ENCODE measurements at regions not wholly inside any gene's neighbourhood (a gene's known extent, or its start where the extent isn't known, plus 50 kb on each side); places are given as distances from the start of the nearest gene placed in this dataset.

- TF ChIP-seq CTCF (IDR thresholded peaks at IDR 0.05) (no peak), POLR2A (IDR thresholded peaks at IDR 0.05) (no peak)
Observed at GRCh38 chr7:98469088-98469487, 68.2 kb upstream of the BAIAP2L1 start.

Measured in tibial nerve (tissue), 3 donors.